Dendritic cell treated with granulocyte-macrophage colony-stimulating factor and Interleukin-4, amounts not matched to agents 40 ng/mL and 50 ng/mL, for 4 days (primary cell): ENCODE measurements at regions not wholly inside any gene's neighbourhood (a gene's known extent, or its start where the extent isn't known, plus 50 kb on each side); places are given as distances from the start of the nearest gene placed in this dataset.
A peak's percentile ranks its signal among the peaks of the same experiment; 100 is the strongest.
"Not testable (repeated sequence)": the region's sequence is repeated elsewhere in the genome, so short reads cannot be mapped to it uniquely, and the experiment has no call there.

Experiments
- H3K27ac Mint-ChIP-seq: one replicate; pipeline ENCODE4 v1.8.0; 2022; ENCODE audit warnings: mild to moderate bottlenecking, mixed read lengths
- H3K27me3 Mint-ChIP-seq: one replicate; pipeline ENCODE4 v1.8.0; 2022; ENCODE audit warnings: mild to moderate bottlenecking, mixed read lengths
- H3K36me3 Mint-ChIP-seq: one replicate; pipeline ENCODE4 v1.8.0; 2022; ENCODE audit warnings: low read depth, mixed read lengths
- H3K4me1 Mint-ChIP-seq: one replicate; pipeline ENCODE4 v1.8.0; 2022; ENCODE audit warnings: low read depth, mixed read lengths
- H3K4me3 Mint-ChIP-seq: one replicate; pipeline ENCODE4 v1.8.0; 2022; ENCODE audit warnings: mild to moderate bottlenecking, moderate library complexity, mixed read lengths
- H3K9me3 Mint-ChIP-seq: one replicate; pipeline ENCODE4 v1.8.0; 2022; ENCODE audit warnings: mixed read lengths
- intact Hi-C: fragments of 100-400 bp; cut with micrococcal nuclease; formaldehyde crosslinking; loops from one replicate; pipeline ENCODE4 v1.15.0; 2022

GRCh38 chr4:112807083-112807482 lies 170.1 kb downstream of the LARP7 start:
- no peaks in the 10 kb centered on the region for H3K9me3 Mint-ChIP-seq
- intact Hi-C loops: no loop called here
- H3K36me3 Mint-ChIP-seq: no peaks in the 10 kb centered on the region
- H3K27me3 Mint-ChIP-seq: no peaks in the 10 kb centered on the region
- H3K4me3 Mint-ChIP-seq: no peak overlapping the region
- peaks cover 6% of the 10 kb centered on the region for H3K4me1 Mint-ChIP-seq
- no peak overlapping the region for H3K27ac Mint-ChIP-seq

- Mint-ChIP-seq H3K4me1 (peaks cover 6% of the 10 kb centered on the region), H3K27ac (no peak overlapping the region), H3K9me3 (no peaks in the 10 kb centered on the region), H3K27me3 (no peaks in the 10 kb centered on the region), H3K36me3 (no peaks in the 10 kb centered on the region), H3K4me3 (no peak overlapping the region)
- intact Hi-C loops: no loop called here
Measured at GRCh38 chr4:112808001-112808400, 171.1 kb downstream of the LARP7 start.

- Mint-ChIP-seq H3K4me1 (peaks cover 10% of the 10 kb centered on the region), H3K9me3 (no peaks in the 10 kb centered on the region), H3K36me3 (no peaks in the 10 kb centered on the region), H3K4me3 (no peak overlapping the region), H3K27ac (no peak overlapping the region), H3K27me3 (peaks cover 10% of the 10 kb centered on the region)
- intact Hi-C loops: no loop called here
Measured at GRCh38 chr4:112813790-112814189, 176.8 kb downstream of the LARP7 start.

GRCh38 chr4:112817933-112818593 lies 181.1 kb downstream of the LARP7 start:
- H3K4me3 Mint-ChIP-seq: peak overlapping the region; percentile 49
- no peaks in the 10 kb centered on the region for H3K9me3 Mint-ChIP-seq
- H3K27me3 Mint-ChIP-seq: peaks cover 18% of the 10 kb centered on the region
- no peaks in the 10 kb centered on the region for H3K36me3 Mint-ChIP-seq
- H3K4me1 Mint-ChIP-seq: peaks cover 10% of the 10 kb centered on the region
- H3K27ac Mint-ChIP-seq: no peak overlapping the region
- intact Hi-C loops: no loop called here

GRCh38 chr4:112818594-112818965 lies 181.6 kb downstream of the LARP7 start:
- H3K36me3 Mint-ChIP-seq: no peaks in the 10 kb centered on the region
- peaks cover 18% of the 10 kb centered on the region for H3K27me3 Mint-ChIP-seq
- peak overlapping the region; percentile 14 for H3K4me3 Mint-ChIP-seq
- no peak overlapping the region for H3K27ac Mint-ChIP-seq
- intact Hi-C loops: no loop called here
- peaks cover 10% of the 10 kb centered on the region for H3K4me1 Mint-ChIP-seq
- no peaks in the 10 kb centered on the region for H3K9me3 Mint-ChIP-seq

GRCh38 chr4:112819729-112820128 lies 182.8 kb downstream of the LARP7 start:
- no peak overlapping the region for H3K27ac Mint-ChIP-seq
- intact Hi-C loops: no loop called here
- no peak overlapping the region for H3K4me3 Mint-ChIP-seq
- no peaks in the 10 kb centered on the region for H3K9me3 Mint-ChIP-seq
- H3K36me3 Mint-ChIP-seq: no peaks in the 10 kb centered on the region
- peaks cover 10% of the 10 kb centered on the region for H3K4me1 Mint-ChIP-seq
- H3K27me3 Mint-ChIP-seq: peaks cover 18% of the 10 kb centered on the region

- Mint-ChIP-seq H3K36me3 (no peaks in the 10 kb centered on the region), H3K9me3 (no peaks in the 10 kb centered on the region), H3K4me3 (no peak overlapping the region), H3K27ac (no peak overlapping the region), H3K27me3 (peaks cover 13% of the 10 kb centered on the region), H3K4me1 (peaks cover 6% of the 10 kb centered on the region)
- intact Hi-C loops: no loop called here
Measured at GRCh38 chr4:112823156-112823555, 186.2 kb downstream of the LARP7 start.

GRCh38 chr4:112823606-112824005 lies 186.7 kb downstream of the LARP7 start:
- peaks cover 8% of the 10 kb centered on the region for H3K27me3 Mint-ChIP-seq
- no peaks in the 10 kb centered on the region for H3K9me3 Mint-ChIP-seq
- H3K4me1 Mint-ChIP-seq: peaks cover 1% of the 10 kb centered on the region
- H3K27ac Mint-ChIP-seq: no peak overlapping the region
- intact Hi-C loops: no loop called here
- no peak overlapping the region for H3K4me3 Mint-ChIP-seq
- H3K36me3 Mint-ChIP-seq: no peaks in the 10 kb centered on the region

- Mint-ChIP-seq H3K4me3 (no peak overlapping the region), H3K36me3 (no peaks in the 10 kb centered on the region), H3K27me3 (no peaks in the 10 kb centered on the region), H3K4me1 (no peaks in the 10 kb centered on the region), H3K9me3 (peaks cover 9% of the 10 kb centered on the region), H3K27ac (no peak overlapping the region)
- intact Hi-C loops: no loop called here
Measured at GRCh38 chr4:112830753-112831386, 193.9 kb downstream of the LARP7 start.

GRCh38 chr4:112832493-112832892 lies 195.6 kb downstream of the LARP7 start:
- no peaks in the 10 kb centered on the region for H3K36me3 Mint-ChIP-seq
- no peak overlapping the region for H3K27ac Mint-ChIP-seq
- peaks cover 22% of the 10 kb centered on the region for H3K9me3 Mint-ChIP-seq
- intact Hi-C loops: no loop called here
- no peak overlapping the region for H3K4me3 Mint-ChIP-seq
- no peaks in the 10 kb centered on the region for H3K4me1 Mint-ChIP-seq
- no peaks in the 10 kb centered on the region for H3K27me3 Mint-ChIP-seq

GRCh38 chr4:112836895-112837294 lies 200.0 kb downstream of the LARP7 start:
- peaks cover 13% of the 10 kb centered on the region for H3K9me3 Mint-ChIP-seq
- no peak overlapping the region for H3K27ac Mint-ChIP-seq
- H3K27me3 Mint-ChIP-seq: no peaks in the 10 kb centered on the region
- no peaks in the 10 kb centered on the region for H3K36me3 Mint-ChIP-seq
- no peak overlapping the region for H3K4me3 Mint-ChIP-seq
- intact Hi-C loops: no loop called here
- no peaks in the 10 kb centered on the region for H3K4me1 Mint-ChIP-seq

GRCh38 chr4:112838015-112838414 lies 201.1 kb downstream of the LARP7 start:
- intact Hi-C loops, H3K27ac Mint-ChIP-seq, H3K27me3 Mint-ChIP-seq, H3K36me3 Mint-ChIP-seq, H3K4me3 Mint-ChIP-seq, H3K4me1 Mint-ChIP-seq: not testable (repeated sequence)
- peaks cover 13% of the 10 kb centered on the region for H3K9me3 Mint-ChIP-seq

GRCh38 chr4:112840061-112840460 lies 203.1 kb downstream of the LARP7 start:
- intact Hi-C loops: no loop called here
- Mint-ChIP-seq H3K4me3 (no peak overlapping the region), H3K4me1 (no peaks in the 10 kb centered on the region)

GRCh38 chr4:112840619-112841018 lies 203.7 kb downstream of the LARP7 start:
- no peaks in the 10 kb centered on the region for H3K36me3 Mint-ChIP-seq

More at GRCh38 chr4:112840061-112840460, 203.1 kb downstream of the LARP7 start:
- H3K27me3 Mint-ChIP-seq: no peaks in the 10 kb centered on the region
- peaks cover 13% of the 10 kb centered on the region for H3K9me3 Mint-ChIP-seq
- H3K27ac Mint-ChIP-seq: no peak overlapping the region
- H3K36me3 Mint-ChIP-seq: no peaks in the 10 kb centered on the region

GRCh38 chr4:112842513-112842912 lies 205.6 kb downstream of the LARP7 start:
- Mint-ChIP-seq H3K9me3 (no peaks in the 10 kb centered on the region), H3K4me1 (no peaks in the 10 kb centered on the region), H3K27me3 (no peaks in the 10 kb centered on the region), H3K27ac (no peak overlapping the region), H3K36me3 (no peaks in the 10 kb centered on the region), H3K4me3 (no peak overlapping the region)
- intact Hi-C loops: no loop called here

More at GRCh38 chr4:112840619-112841018, 203.7 kb downstream of the LARP7 start:
- Mint-ChIP-seq H3K27ac (no peak overlapping the region), H3K4me3 (no peak overlapping the region), H3K9me3 (peaks cover 13% of the 10 kb centered on the region), H3K27me3 (no peaks in the 10 kb centered on the region), H3K4me1 (no peaks in the 10 kb centered on the region)
- intact Hi-C loops: no loop called here
